HTR-8/SVneo (cell line): ENCODE measurements at regions not wholly inside any gene's neighbourhood (a gene's known extent, or its start where the extent isn't known, plus 50 kb on each side); places are given as distances from the start of the nearest gene placed in this dataset.

Source experiments
- DNase-seq: peaks from one replicate; pipeline ENCODE4 v3.0.0; 2011; ENCODE audit warnings: low spot score, mixed read lengths; ENCODE audit not compliant: insufficient read length
- FAIRE-seq: peaks from 2 replicates; lab custom pipeline; 2011; peaks lifted over from hg19 to GRCh38; lab: Jason Lieb, UNC

- FAIRE-seq, result no peak
These were observed 206.0 kb downstream of the NCK2 start for GRCh38 chr2:105950521-105951383.

GRCh38 chr2:105943977-105944376 lies 199.3 kb downstream of the NCK2 start:
- DNase-seq, result no peak

More at GRCh38 chr2:105950521-105951383, 206.0 kb downstream of the NCK2 start:
- no peak for DNase-seq

More at GRCh38 chr2:105943977-105944376, 199.3 kb downstream of the NCK2 start:
- no peak for FAIRE-seq
